PC-3 (cell line): ENCODE measurements at regions not wholly inside any gene's neighbourhood (a gene's known extent, or its start where the extent isn't known, plus 50 kb on each side); places are given as distances from the start of the nearest gene placed in this dataset.

Experiments
- ATAC-seq: fragments of 200-7000 bp; cut with Tn5 transposase; 2 replicates; pipeline ENCODE4 v1.9.1; 2020; ENCODE audit warnings: mild to moderate bottlenecking, moderate library complexity
- BruUV-seq: library from RNA; stranded (reverse); fragments of 400-500 nt; replicated peaks from 2 replicates; lab custom pipeline; 2021; lab: Mats Ljungman, UMichigan
- CTCF ChIA-PET: fragments of 300-600 bp; sonication (Branson Sonifier 250); formaldehyde crosslinking; loops from one replicate; lab custom pipeline; 2022; ENCODE audit warnings: antibody characterized with exemption; lab: Charles Lee
- POLR2A ChIA-PET: fragments of 300-600 bp; sonication (Branson Sonifier 250); formaldehyde crosslinking; loops from one replicate; lab custom pipeline; 2022; ENCODE audit warnings: antibody characterized with exemption; ENCODE audit not compliant: unreplicated experiment; lab: Charles Lee
- DNase-seq: peaks from one replicate; pipeline ENCODE4 v3.0.0-alpha.2; 2015
- H2AFZ ChIP-seq: fragments of 300-600 bp; sonication (generic); 2 replicates; pipeline ENCODE4 v1.6.0; 2016; ENCODE audit warnings: antibody characterized with exemption, low read length
- H3F3A ChIP-seq: fragments of 300-600 bp; sonication (generic); one replicate; pipeline ENCODE4 v1.6.0; 2017; ENCODE audit warnings: antibody characterized with exemption, low read length, control low read depth, mild to moderate bottlenecking; ENCODE audit not compliant: unreplicated experiment
- H3K27ac ChIP-seq: fragments of 300-600 bp; sonication (generic); 2 replicates; pipeline ENCODE4 v1.5.1; 2016; ENCODE audit warnings: mild to moderate bottlenecking, low read length
- H3K27me3 ChIP-seq: fragments of 300-600 bp; sonication (generic); 2 replicates; pipeline ENCODE4 v1.6.1; 2016; ENCODE audit warnings: low read length, mixed read lengths
- H3K36me3 ChIP-seq: fragments of 300-600 bp; sonication (generic); 2 replicates; pipeline ENCODE4 v1.6.1; 2016; ENCODE audit warnings: low read depth, mixed run types, low read length, mixed read lengths
- H3K4me1 ChIP-seq: fragments of 300-600 bp; sonication (generic); 2 replicates; pipeline ENCODE4 v1.5.1; 2016; ENCODE audit warnings: low read length; ENCODE audit not compliant: insufficient read depth
- H3K4me2 ChIP-seq: fragments of 300-600 bp; sonication (generic); 2 replicates; pipeline ENCODE4 v1.6.0; 2016; ENCODE audit warnings: low read length
- H3K4me3 ChIP-seq: fragments of 300-600 bp; sonication (generic); 2 replicates; pipeline ENCODE4 v1.5.1; 2016; ENCODE audit warnings: mild to moderate bottlenecking, low read length, mixed read lengths
- H3K79me2 ChIP-seq: fragments of 300-600 bp; sonication (generic); 2 replicates; pipeline ENCODE4 v1.6.1; 2017; ENCODE audit warnings: low read length, mixed read lengths
- H3K9ac ChIP-seq: fragments of 300-600 bp; sonication (generic); 2 replicates; pipeline ENCODE4 v1.6.0; 2016; ENCODE audit warnings: mild to moderate bottlenecking, low read length
- H3K9me2 ChIP-seq: fragments of 300-600 bp; sonication (generic); replicated peaks from 2 replicates; pipeline ENCODE4 v1.6.1; 2016; ENCODE audit warnings: mixed run types, low read length, mixed read lengths
- H3K9me3 ChIP-seq: fragments of 300-600 bp; sonication (generic); 2 replicates; pipeline ENCODE4 v1.6.1; 2016; ENCODE audit warnings: low read length, mixed read lengths
- H4K20me1 ChIP-seq: fragments of 300-600 bp; sonication (generic); 2 replicates; pipeline ENCODE4 v1.6.1; 2016; ENCODE audit warnings: low read length, mixed read lengths
- CTCF ChIP-seq: fragments of 300-600 bp; sonication (generic); conservative IDR thresholded peaks from 2 replicates; pipeline ENCODE4 v1.5.1; 2017; ENCODE audit warnings: antibody characterized with exemption, low read depth, mild to moderate bottlenecking, low read length
- EZH2 ChIP-seq: fragments of 300-600 bp; sonication (generic); IDR thresholded peaks from one replicate; pipeline ENCODE4 v1.6.1; 2017; ENCODE audit warnings: antibody characterized with exemption, mild to moderate bottlenecking, low read length; ENCODE audit not compliant: unreplicated experiment
- EZH2phosphoT487 ChIP-seq: fragments of 300-600 bp; sonication (generic); IDR thresholded peaks from 2 replicates; pipeline ENCODE4 v1.6.1; 2018; ENCODE audit warnings: mild to moderate bottlenecking, antibody characterized with exemption, low read length, borderline replicate concordance
- intact Hi-C: fragments of 100-400 bp; cut with micrococcal nuclease; formaldehyde crosslinking; loops from 2 replicates; pipeline ENCODE4 v1.9.0; 2023

GRCh38 chr3:74844428-74844827, 230.0 kb upstream of the CNTN3 start:
- intact Hi-C loops: no loop called here
- TF ChIP-seq EZH2: no peak
- no peak for TF ChIP-seq CTCF
- TF ChIP-seq EZH2phosphoT487: no peak
- Histone ChIP-seq H3F3A (no peaks in the 10 kb centered on the region), H3K4me2 (no peak overlapping the region), H3K27ac (no peak overlapping the region), H3K79me2 (no peaks in the 10 kb centered on the region), H3K36me3 (no peaks in the 10 kb centered on the region), H2AFZ (no peak overlapping the region), H4K20me1 (no peaks in the 10 kb centered on the region), H3K4me3 (no peak overlapping the region), H3K9me2 (no peaks in the 10 kb centered on the region), H3K9ac (no peak overlapping the region), H3K9me3 (peaks cover 16% of the 10 kb centered on the region; the same call in 1 of the 2 replicates), H3K27me3 (no peaks in the 10 kb centered on the region), H3K4me1 (no peaks in the 10 kb centered on the region)
- ChIA-PET CTCF (no interaction called here), POLR2A (no interaction called here)
- ATAC-seq (no peak), DNase-seq (no peak)
- BruUV-seq: no TSS peak

GRCh38 chr3:74842649-74843048, 228.2 kb upstream of the CNTN3 start:
- H3K36me3 ChIP-seq: no peaks in the 10 kb centered on the region
- H3K4me1 ChIP-seq: no peaks in the 10 kb centered on the region
- no peaks in the 10 kb centered on the region for H3K9me2 ChIP-seq
- no peaks in the 10 kb centered on the region for H3F3A ChIP-seq
- H2AFZ ChIP-seq: no peak overlapping the region
- intact Hi-C loops: no loop called here
- H3K27ac ChIP-seq: no peak overlapping the region
- ATAC-seq (no peak), DNase-seq (no peak)
- no peak for TF ChIP-seq CTCF
- ChIA-PET CTCF (no interaction called here), POLR2A (no interaction called here)
- no peaks in the 10 kb centered on the region for H4K20me1 ChIP-seq
- BruUV-seq: no TSS peak
- no peak overlapping the region for H3K4me3 ChIP-seq
- H3K9ac ChIP-seq: no peak overlapping the region
- no peak overlapping the region for H3K4me2 ChIP-seq
- no peaks in the 10 kb centered on the region for H3K79me2 ChIP-seq
- H3K9me3 ChIP-seq: peaks cover 21% of the 10 kb centered on the region; the same call in 1 of the 2 replicates
- no peaks in the 10 kb centered on the region for H3K27me3 ChIP-seq

- no peak overlapping the region for H3K27ac ChIP-seq
- peaks cover 21% of the 10 kb centered on the region; the same call in 1 of the 2 replicates for H3K9me3 ChIP-seq
- no peaks in the 10 kb centered on the region for H3K79me2 ChIP-seq
- no peaks in the 10 kb centered on the region for H3K27me3 ChIP-seq
- H3K4me1 ChIP-seq: no peaks in the 10 kb centered on the region
- ChIA-PET CTCF (no interaction called here), POLR2A (no interaction called here)
- intact Hi-C loops: no loop called here
- H3K9me2 ChIP-seq: no peaks in the 10 kb centered on the region
- H4K20me1 ChIP-seq: no peaks in the 10 kb centered on the region
- no peak overlapping the region for H3K4me2 ChIP-seq
- H3K4me3 ChIP-seq: no peak overlapping the region
- no TSS peak for BruUV-seq
- ATAC-seq (no peak), DNase-seq (no peak)
- H2AFZ ChIP-seq: no peak overlapping the region
- H3K9ac ChIP-seq: no peak overlapping the region
- H3K36me3 ChIP-seq: no peaks in the 10 kb centered on the region
- TF ChIP-seq EZH2phosphoT487 (no peak), EZH2 (no peak), CTCF (no peak)
- no peaks in the 10 kb centered on the region for H3F3A ChIP-seq
Measured at GRCh38 chr3:74842141-74842540, 227.7 kb upstream of the CNTN3 start.
